IPS DF 19.7 (cell line): ENCODE measurements at regions not wholly inside any gene's neighbourhood (a gene's known extent, or its start where the extent isn't known, plus 50 kb on each side); places are given as distances from the start of the nearest gene placed in this dataset.
"Not testable (repeated sequence)": the region's sequence is repeated elsewhere in the genome, so short reads cannot be mapped to it uniquely, and the experiment has no call there.

ENCODE experiments used
- DNase-seq: peaks from one replicate; pipeline ENCODE4 v3.0.0-alpha.2; 2013; ENCODE audit warnings: low read depth, low spot score

GRCh38 chr17:15860774-15861173 lies 84.2 kb upstream of the ADORA2B start:
- DNase-seq = not testable (repeated sequence)

GRCh38 chr17:15864061-15864460 lies 80.9 kb upstream of the ADORA2B start:
- DNase-seq = not testable (repeated sequence)

GRCh38 chr17:15864472-15864871 lies 80.5 kb upstream of the ADORA2B start:
- not testable (repeated sequence) for DNase-seq

DNA sequence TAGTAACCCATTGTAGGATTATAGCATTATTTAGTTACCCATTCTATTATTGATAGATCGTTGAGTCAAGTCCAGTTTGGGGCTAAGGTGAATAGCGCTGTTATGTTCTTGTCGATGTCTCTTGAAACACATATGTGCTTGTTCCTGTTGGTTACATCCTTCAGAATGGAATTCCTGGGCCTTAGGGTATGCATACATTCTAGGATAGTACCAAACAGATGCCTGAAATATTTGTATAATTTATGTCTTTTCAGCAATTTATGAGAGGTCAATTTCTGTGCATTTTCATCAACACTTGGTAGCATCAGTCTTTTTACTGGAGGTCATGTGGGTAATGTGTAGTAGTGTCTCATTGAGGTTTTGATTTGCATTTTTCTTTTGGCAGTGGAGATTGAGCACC lies 78.9 kb upstream of the ADORA2B start:
- not testable (repeated sequence) for DNase-seq

DNA sequence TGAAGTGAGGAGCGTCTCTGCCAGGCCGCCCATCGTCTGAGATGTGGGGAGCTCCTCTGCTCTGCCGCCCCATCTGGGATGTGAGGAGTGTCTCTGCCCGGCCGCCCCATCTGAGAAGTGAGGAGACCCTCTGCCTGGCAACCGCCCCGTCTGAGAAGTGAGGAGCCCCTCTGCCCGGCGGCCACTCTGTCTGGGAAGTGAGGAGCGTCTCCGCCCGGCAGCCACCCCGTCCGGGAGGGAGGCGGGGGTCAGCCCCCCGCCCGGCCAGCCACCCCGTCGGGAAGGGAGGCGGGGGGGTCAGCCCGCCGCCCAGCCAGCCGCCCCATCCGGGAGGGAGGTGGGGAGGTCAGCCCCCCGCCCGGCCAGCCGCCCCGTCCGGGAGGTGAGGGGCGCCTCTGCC lies 77.6 kb upstream of the ADORA2B start:
- not testable (repeated sequence) for DNase-seq

- DNase-seq = not testable (repeated sequence)
These were observed 75.1 kb upstream of the ADORA2B start for GRCh38 chr17:15869868-15870267.

DNA sequence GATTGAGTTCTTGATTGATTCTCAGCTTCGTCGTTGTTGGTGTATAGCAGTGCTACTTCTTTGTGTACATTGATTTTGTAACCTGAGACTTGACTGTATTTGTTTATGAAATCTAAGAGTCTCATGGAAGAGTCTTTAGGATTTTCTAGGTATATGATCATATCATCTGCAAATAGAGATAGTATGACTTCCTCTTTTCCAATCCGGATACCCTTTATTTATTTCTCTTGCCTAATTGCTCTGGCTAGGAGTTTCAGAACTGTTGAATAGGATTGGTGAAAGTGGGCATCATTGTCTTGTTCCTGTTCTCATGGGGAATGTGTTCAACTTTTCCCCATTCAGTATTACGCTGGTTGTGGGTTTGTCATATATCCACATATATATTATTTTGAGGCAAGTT lies 72.3 kb upstream of the ADORA2B start:
- DNase-seq = not testable (repeated sequence)

GRCh38 chr17:15877882-15878500 lies 66.9 kb upstream of the ADORA2B start:
- DNase-seq = not testable (repeated sequence)

- peak; percentile 23 for DNase-seq
These were observed 62.7 kb upstream of the ADORA2B start for GRCh38 chr17:15882058-15882720.

DNA sequence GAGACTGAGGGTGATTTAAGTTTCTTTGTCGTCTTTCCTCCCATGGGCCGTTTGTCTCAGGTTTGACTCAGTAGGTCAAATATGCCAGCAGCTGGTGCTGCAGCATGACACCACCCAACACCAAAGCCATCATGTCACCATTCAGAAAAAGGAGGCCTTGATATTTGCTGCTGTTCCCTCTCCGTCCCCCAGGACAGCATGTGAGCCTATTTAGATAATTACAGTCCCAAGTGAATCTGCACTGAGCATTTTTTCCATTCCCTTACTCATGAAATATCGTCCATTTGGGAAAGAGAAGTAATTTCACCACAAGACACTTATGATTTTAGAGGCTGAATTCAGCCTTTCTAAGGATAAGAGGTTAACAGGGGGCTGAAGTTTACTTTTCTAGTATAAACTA lies 62.2 kb upstream of the ADORA2B start:
- DNase-seq = no peak

DNA sequence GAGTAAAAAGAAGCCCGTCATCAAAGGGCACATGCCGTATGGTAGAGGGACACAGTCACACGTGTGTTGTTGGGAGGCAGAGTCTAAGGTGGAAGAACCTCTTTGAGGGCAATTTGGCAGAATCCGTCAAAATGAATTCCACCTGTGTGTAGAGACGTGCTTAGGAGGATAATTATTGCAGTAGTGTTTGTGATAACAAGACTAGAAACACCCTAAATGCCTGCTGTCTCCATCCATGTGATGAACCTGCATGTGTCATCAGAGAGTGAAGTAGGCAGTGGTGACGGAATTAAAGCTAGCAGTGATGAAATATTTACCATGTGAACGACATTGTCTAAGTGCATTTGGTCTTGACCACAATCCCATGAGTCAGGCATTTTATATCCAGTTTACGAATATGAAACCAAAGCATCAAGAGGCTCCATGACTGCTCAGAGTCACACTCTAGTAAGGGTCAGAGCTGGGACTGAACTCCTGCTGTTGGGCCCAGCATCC lies 61.3 kb upstream of the ADORA2B start:
- DNase-seq = no peak

DNA sequence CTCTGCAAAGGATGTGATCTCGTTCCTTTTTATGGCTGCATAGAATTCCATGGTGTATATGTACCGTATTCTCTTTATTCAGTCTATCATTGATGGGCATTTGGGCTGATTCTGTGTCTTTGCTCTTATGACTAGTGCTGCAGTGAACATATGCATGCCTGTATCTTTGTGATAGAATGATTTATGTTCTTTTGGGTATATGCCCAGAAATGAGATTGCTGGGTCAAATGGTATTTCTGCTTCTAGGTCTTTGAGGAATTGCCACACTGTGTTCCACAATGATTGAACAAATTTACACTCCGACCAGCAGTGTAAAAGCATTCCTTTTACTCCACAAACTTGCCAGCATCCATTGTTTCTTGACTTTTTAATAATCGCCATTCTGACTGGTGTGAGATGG lies 60.2 kb upstream of the ADORA2B start:
- DNase-seq = no peak

GRCh38 chr17:15885770-15886169 lies 59.2 kb upstream of the ADORA2B start:
- no peak for DNase-seq

DNA sequence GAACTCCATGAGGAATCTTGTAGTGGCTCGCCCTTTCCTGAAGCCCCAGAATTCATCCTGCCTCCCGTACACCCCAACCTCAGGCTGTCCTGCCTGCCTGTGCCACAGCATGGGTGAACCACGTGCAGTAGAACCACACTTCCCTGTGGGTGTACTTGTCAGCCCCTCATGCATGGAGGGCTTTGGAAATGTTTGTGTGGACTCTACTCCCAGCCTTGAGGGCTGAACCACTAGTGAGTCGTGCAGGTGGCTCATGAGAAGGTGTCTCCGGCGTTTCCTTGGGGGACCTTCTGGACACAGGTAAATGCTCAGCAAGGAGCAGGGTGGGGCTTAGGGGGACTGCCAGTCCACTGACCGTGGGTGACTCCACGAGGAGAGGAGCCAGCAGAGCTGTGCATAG lies 58.7 kb upstream of the ADORA2B start:
- no peak for DNase-seq

GRCh38 chr17:15886804-15887203 lies 58.1 kb upstream of the ADORA2B start:
- no peak for DNase-seq

DNA sequence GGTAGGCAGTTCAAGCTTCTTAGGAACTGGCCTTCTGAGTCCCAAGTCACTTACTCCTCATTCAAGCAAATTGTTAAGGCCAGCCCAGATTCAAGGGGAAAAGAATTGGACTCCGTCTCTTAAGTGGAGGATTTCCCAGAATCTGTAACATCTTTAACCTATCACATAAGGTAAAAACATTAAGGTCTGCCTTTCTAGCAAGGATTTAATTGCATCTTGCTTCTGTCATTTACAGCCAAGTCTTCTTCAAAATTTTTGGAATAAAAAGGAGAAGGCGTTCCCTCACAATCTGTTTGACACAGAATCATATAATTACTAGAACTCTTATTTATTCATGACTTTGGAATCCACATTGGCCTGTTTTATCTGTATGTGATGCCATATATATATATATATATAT lies 56.5 kb upstream of the ADORA2B start:
- DNase-seq = no peak

DNA sequence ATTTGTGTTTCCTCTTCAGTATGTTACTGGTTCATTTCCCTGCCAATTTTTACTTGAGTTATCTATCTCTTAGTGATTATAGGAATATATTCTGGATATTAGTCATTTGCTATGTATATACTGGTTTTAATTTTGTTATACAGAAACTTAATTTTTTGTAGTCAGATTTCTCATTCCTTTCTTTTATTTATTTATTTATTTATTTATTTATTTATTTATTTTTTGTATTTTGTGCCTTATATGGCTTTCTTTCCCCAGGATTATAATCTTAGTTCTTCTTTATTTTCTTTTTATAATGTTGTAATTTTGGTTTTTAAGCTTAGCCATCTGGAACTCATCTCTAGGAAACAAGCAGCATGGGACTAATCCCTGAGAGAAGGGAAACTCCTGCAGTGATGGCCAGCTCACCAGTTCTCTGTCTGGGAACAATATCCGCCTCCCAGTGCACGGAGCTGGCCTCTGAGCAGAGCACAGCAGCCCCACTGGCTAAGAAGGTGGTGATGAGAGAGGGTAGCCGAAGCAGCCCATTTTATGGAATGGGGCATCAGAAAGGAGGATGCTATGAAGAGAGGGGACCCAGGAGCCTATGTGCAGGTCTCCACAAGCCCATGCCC lies 54.5 kb upstream of the ADORA2B start:
- DNase-seq = no peak

GRCh38 chr17:15891318-15891717 lies 53.6 kb upstream of the ADORA2B start:
- no peak for DNase-seq

- no peak for DNase-seq
These were observed 52.7 kb upstream of the ADORA2B start for GRCh38 chr17:15892244-15892643.

GRCh38 chr17:15892731-15893657 lies 51.9 kb upstream of the ADORA2B start:
- DNase-seq = no peak

DNA sequence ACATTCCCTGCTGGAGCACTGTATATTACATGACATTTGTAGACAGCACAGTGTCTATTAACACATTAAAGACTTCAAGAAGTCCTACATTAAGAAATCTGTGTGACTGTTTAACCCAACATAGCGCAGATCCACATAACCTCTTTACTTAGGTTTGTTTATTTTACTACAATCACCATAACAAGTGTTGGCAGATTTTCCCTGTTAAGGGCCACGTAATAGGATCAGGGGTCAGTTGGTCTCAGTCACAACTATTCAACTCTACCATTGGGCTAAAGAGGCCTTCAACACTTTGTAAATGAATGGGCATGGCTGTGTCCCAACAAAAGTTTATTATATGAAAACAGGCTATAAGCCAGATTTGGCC lies 51.3 kb upstream of the ADORA2B start:
- no peak for DNase-seq

GRCh38 chr17:15894258-15894657 lies 50.7 kb upstream of the ADORA2B start:
- no peak for DNase-seq
